Tibial nerve (tissue), 3 donors: ENCODE measurements at regions not wholly inside any gene's neighbourhood (a gene's known extent, or its start where the extent isn't known, plus 50 kb on each side); places are given as distances from the start of the nearest gene placed in this dataset.

Experiments
- CTCF ChIP-seq, 5 experiments: fragments of 200-600 bp in 3 of 5; fragments of 450-650 bp in 2 of 5; sonication (generic) in 3 of 5; IDR thresholded peaks; one replicate each; pipeline ENCODE4 v1.5.1; 2016 to 2019; ENCODE audit warnings: antibody characterized with exemption in 5 of 5, mild to moderate bottlenecking in 3 of 5, moderate library complexity in 2 of 5
- POLR2A ChIP-seq, 2 donors: fragments of 450-650 bp; IDR thresholded peaks; one replicate each; pipeline ENCODE4 v1.6.1; 2017; ENCODE audit warnings: antibody characterized with exemption in 2 of 2, mild to moderate bottlenecking in 2 of 2, moderate library complexity in 2 of 2

- no peak for TF ChIP-seq CTCF (IDR thresholded peaks at IDR 0.05)
- TF ChIP-seq POLR2A (IDR thresholded peaks at IDR 0.05): no peak
Observed at GRCh38 chr2:37576831-37577230, 94.6 kb downstream of the CDC42EP3 start.
